ENCODE measurements at regions not wholly inside any gene's neighbourhood (a gene's known extent, or its start where the extent isn't known, plus 50 kb on each side); places are given as distances from the start of the nearest gene placed in this dataset.

DNA sequence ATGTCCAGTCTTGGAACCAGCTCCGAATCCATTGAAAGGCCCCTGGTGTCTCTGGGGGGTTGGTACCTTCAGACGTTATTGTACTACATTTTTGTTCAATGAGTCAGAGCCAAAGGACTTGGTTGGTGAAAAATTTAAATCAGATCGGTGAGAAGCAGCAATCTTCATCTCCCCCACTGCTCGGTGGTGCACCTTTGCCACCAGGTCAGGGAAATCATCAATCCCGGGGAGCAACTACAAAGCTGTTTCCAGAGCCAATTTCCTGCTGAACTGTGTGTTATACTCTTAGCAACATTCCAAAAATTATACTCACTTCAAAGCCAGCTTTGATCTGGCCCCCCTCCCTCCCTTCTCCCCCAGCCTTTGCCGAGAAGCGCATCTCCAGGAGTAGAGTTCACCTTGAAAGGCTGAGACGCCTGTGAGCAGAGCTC is 375.2 kb upstream of the WWC1 start:
- no peak for DNase-seq (ENCODE audit: low read depth, low spot score)
- dilution Hi-C loops (cut with MboI; ENCODE audit: extremely low pct_ligation_motif_present, low sequenced_read_pairs), result no loop called here
- ChIA-PET POLR2A (no interaction called here), CTCF (no interaction called here)
- no peak for FAIRE-seq
- H3K27me3 ChIP-seq (ENCODE audit: control insufficient read depth in 2 of 2, insufficient read depth in 2 of 2, low read length in 2 of 2), result no peaks in the 10 kb centered on the region
- H3K4me3 ChIP-seq (replicated peaks in 1 of 3; ENCODE audit: insufficient read depth in 1 of 3, low read depth in 1 of 3, low read length in 3 of 3), result no peak overlapping the region
- H3K36me3 ChIP-seq (ENCODE audit: control insufficient read depth in 2 of 2, extremely low read depth in 1 of 2, insufficient read depth in 2 of 2, low read length in 2 of 2), result no peaks in the 10 kb centered on the region
- no peaks in the 10 kb centered on the region for H3K4me1 ChIP-seq (ENCODE audit: control insufficient read depth, extremely low read depth, insufficient read depth, low read length)
- H3K9me1 ChIP-seq (replicated peaks; ENCODE audit: control insufficient read depth, extremely low read depth, insufficient read depth, low read length), result no peaks in the 10 kb centered on the region
- no peaks in the 10 kb centered on the region for H3K79me2 ChIP-seq (ENCODE audit: control insufficient read depth, insufficient read depth, low read length)
- intact Hi-C loops (cut with micrococcal nuclease), result no loop called here
- TF ChIP-seq, protein P1, sequence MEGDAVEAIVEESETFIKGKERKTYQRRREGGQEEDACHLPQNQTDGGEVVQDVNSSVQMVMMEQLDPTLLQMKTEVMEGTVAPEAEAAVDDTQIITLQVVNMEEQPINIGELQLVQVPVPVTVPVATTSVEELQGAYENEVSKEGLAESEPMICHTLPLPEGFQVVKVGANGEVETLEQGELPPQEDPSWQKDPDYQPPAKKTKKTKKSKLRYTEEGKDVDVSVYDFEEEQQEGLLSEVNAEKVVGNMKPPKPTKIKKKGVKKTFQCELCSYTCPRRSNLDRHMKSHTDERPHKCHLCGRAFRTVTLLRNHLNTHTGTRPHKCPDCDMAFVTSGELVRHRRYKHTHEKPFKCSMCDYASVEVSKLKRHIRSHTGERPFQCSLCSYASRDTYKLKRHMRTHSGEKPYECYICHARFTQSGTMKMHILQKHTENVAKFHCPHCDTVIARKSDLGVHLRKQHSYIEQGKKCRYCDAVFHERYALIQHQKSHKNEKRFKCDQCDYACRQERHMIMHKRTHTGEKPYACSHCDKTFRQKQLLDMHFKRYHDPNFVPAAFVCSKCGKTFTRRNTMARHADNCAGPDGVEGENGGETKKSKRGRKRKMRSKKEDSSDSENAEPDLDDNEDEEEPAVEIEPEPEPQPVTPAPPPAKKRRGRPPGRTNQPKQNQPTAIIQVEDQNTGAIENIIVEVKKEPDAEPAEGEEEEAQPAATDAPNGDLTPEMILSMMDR (IDR thresholded peaks at IDR 0.05; ENCODE audit: extremely low read depth in 1 of 2, insufficient read depth in 1 of 2, low read depth in 1 of 2, low read length in 2 of 2), result no peak
- TF ChIP-seq POLR2AphosphoS5 (IDR thresholded peaks at IDR 0.05; ENCODE audit: insufficient read depth, low read depth, low read length), result no peak
- no peak for TF ChIP-seq POLR2A (IDR thresholded peaks at IDR 0.05; ENCODE audit: low read depth, low read length)
- no peak for TF ChIP-seq EZH2 (IDR thresholded peaks at IDR 0.05; ENCODE audit: borderline replicate concordance, low read depth, low read length, severe bottlenecking)
- no peak for TF ChIP-seq FOS (IDR thresholded peaks at IDR 0.05; ENCODE audit: borderline replicate concordance, insufficient read depth, low read length)
- TF ChIP-seq JUN (IDR thresholded peaks at IDR 0.05; ENCODE audit: borderline replicate concordance, insufficient read depth, insufficient read length, low read depth), result no peak
- TF ChIP-seq GATA2 (IDR thresholded peaks at IDR 0.05; ENCODE audit: insufficient read depth, insufficient read length, low read depth, low read length), result no peak
- TF ChIP-seq, protein P2, sequence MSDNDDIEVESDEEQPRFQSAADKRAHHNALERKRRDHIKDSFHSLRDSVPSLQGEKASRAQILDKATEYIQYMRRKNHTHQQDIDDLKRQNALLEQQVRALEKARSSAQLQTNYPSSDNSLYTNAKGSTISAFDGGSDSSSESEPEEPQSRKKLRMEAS (IDR thresholded peaks at IDR 0.05; ENCODE audit: insufficient read depth, insufficient read length), result no peak
- no peak for TF ChIP-seq MYC (IDR thresholded peaks at IDR 0.05; ENCODE audit: low read depth, low read length)
- no peak overlapping the region for H3K4me2 ChIP-seq (ENCODE audit: insufficient read depth, low read length)
- no peak overlapping the region for H3K9ac ChIP-seq (replicated peaks; ENCODE audit: extremely low read depth, insufficient read depth, low read length)
- H4K20me1 ChIP-seq (replicated peaks; ENCODE audit: control insufficient read depth, extremely low read depth, insufficient read depth, low read length), result no peaks in the 10 kb centered on the region
- H2AFZ ChIP-seq (ENCODE audit: low read depth, low read length), result no peak overlapping the region
- no TSS peak for BruUV-seq (replicated peaks)
- peaks cover 5% of the 10 kb centered on the region for H3K9me3 ChIP-seq (replicated peaks; ENCODE audit: control insufficient read depth, insufficient read depth, low read length)
- H3K27ac ChIP-seq (ENCODE audit: insufficient read depth, low read depth, low read length), result no peak overlapping the region

Measured in endothelial cell of umbilical vein (primary cell).